SK-N-SH (cell line): ENCODE measurements at regions not wholly inside any gene's neighbourhood (a gene's known extent, or its start where the extent isn't known, plus 50 kb on each side); places are given as distances from the start of the nearest gene placed in this dataset.

ENCODE experiments used
- CTCF ChIA-PET: fragments of 300-600, 350-600 bp; formaldehyde crosslinking; extraction: SDS; loops from one replicate; lab custom pipeline; 2021; lab: Yijun Ruan, JAX
- POLR2A ChIA-PET: fragments of 350-600 bp; sonication (Branson Sonifier 250); formaldehyde crosslinking; extraction: SDS; loops from one replicate; lab custom pipeline; 2020; ENCODE audit warnings: antibody characterized with exemption, inconsistent platforms; lab: Yijun Ruan, JAX
- DNase-seq: peaks from one replicate; pipeline ENCODE4 v3.0.0; 2012
- H2AFZ ChIP-seq: fragments of 200-600 bp; sonication (generic); 2 replicates; pipeline ENCODE4 v1.8.1; 2016; ENCODE audit warnings: antibody characterized with exemption, mild to moderate bottlenecking, low read depth
- H3F3A ChIP-seq: fragments of 200-600 bp; sonication (generic); replicated peaks from 2 replicates; pipeline ENCODE3; 2016; ENCODE audit warnings: antibody characterized with exemption, mild to moderate bottlenecking; ENCODE audit not compliant: insufficient read depth
- H3K27ac ChIP-seq, 2 experiments: fragments of 200-500 bp in 1 of 2; fragments of 200-600 bp in 1 of 2; sonication (Bioruptor generic) in 1 of 2; sonication (generic), shearing (Covaris generic) in 1 of 2; 2 replicates each; pipeline versions ENCODE4 v1.5.1 to v1.6.1; 2014 to 2016; ENCODE audit warnings: low read depth in 2 of 2, inconsistent platforms in 1 of 2, low read length in 1 of 2, mild to moderate bottlenecking in 1 of 2, mixed read lengths in 1 of 2
- H3K27me3 ChIP-seq: fragments of 200-600 bp; sonication (generic), shearing (Covaris generic); 2 replicates; pipeline ENCODE4 v1.6.1; 2016; ENCODE audit warnings: mixed run types; ENCODE audit not compliant: insufficient read depth
- H3K36me3 ChIP-seq, 2 experiments: fragments of 200-500 bp in 1 of 2; fragments of 200-600 bp in 1 of 2; sonication (Bioruptor generic) in 1 of 2; sonication (generic) in 1 of 2; replicated peaks in 1 of 2; 2 replicates each; pipeline versions ENCODE3 to v1.5.1; 2014 to 2016; ENCODE audit warnings: low read length in 1 of 2, mild to moderate bottlenecking in 1 of 2; ENCODE audit not compliant: insufficient read depth in 2 of 2, control insufficient read depth in 1 of 2
- H3K4me1 ChIP-seq, 2 experiments: fragments of 200-500 bp in 1 of 2; fragments of 200-600 bp in 1 of 2; sonication (Bioruptor generic) in 1 of 2; sonication (generic), shearing (Covaris generic) in 1 of 2; 2 replicates each; pipeline versions ENCODE4 v1.5.1 to v1.6.1; 2014 to 2016; ENCODE audit warnings: low read depth in 1 of 2, low read length in 1 of 2, mixed run types in 1 of 2; ENCODE audit not compliant: insufficient read depth in 2 of 2, control insufficient read depth in 1 of 2
- H3K4me2 ChIP-seq: fragments of 200-600 bp; sonication (generic), shearing (Covaris generic); 2 replicates; pipeline ENCODE4 v1.6.1; 2017; ENCODE audit warnings: mixed run types
- H3K4me3 ChIP-seq, 2 experiments: fragments of 200-500 bp in 1 of 2; fragments of 200-600 bp in 1 of 2; sonication (Bioruptor generic) in 1 of 2; sonication (generic), shearing (Covaris generic) in 1 of 2; 2 replicates each; pipeline versions ENCODE4 v1.5.1 to v1.8.1; 2014 to 2016; ENCODE audit warnings: low read depth in 2 of 2, inconsistent platforms in 1 of 2, low read length in 1 of 2, mild to moderate bottlenecking in 1 of 2, mixed read lengths in 1 of 2, moderate library complexity in 1 of 2
- H3K79me2 ChIP-seq: fragments of 200-600 bp; sonication (generic); 2 replicates; pipeline ENCODE4 v1.8.1; 2017; ENCODE audit warnings: mild to moderate bottlenecking; ENCODE audit not compliant: insufficient read depth
- H3K9ac ChIP-seq: fragments of 200-600 bp; sonication (generic); 2 replicates; pipeline ENCODE4 v1.6.1; 2017; ENCODE audit warnings: mixed run types
- H3K9me2 ChIP-seq: fragments of 200-600 bp; sonication (generic); 2 replicates; pipeline ENCODE4 v1.6.1; 2017; ENCODE audit warnings: mixed run types
- H3K9me3 ChIP-seq: fragments of 200-600 bp; sonication (generic); 2 replicates; pipeline ENCODE4 v1.6.1; 2017; ENCODE audit warnings: mixed run types, mild to moderate bottlenecking, moderate library complexity
- H4K20me1 ChIP-seq: fragments of 200-600 bp; sonication (generic); 2 replicates; pipeline ENCODE4 v1.6.1; 2017; ENCODE audit warnings: mild to moderate bottlenecking, mixed run types; ENCODE audit not compliant: insufficient read depth
- FOXM1 ChIP-seq: IDR thresholded peaks from 2 replicates; pipeline ENCODE4 v1.4.0; 2012; ENCODE audit warnings: low read depth, mild to moderate bottlenecking
- MEF2A ChIP-seq: IDR thresholded peaks from 2 replicates; pipeline ENCODE4 v1.4.0; 2012; ENCODE audit warnings: low read depth, borderline replicate concordance
- MXI1 ChIP-seq: IDR thresholded peaks from 2 replicates; pipeline ENCODE4 v1.6.1; 2012; ENCODE audit warnings: mild to moderate bottlenecking, low read depth, low read length, improper control_type of control experiment
- RAD21 ChIP-seq: IDR thresholded peaks from 2 replicates; pipeline ENCODE4 v1.6.1; 2012; ENCODE audit warnings: mild to moderate bottlenecking, low read length
- RCOR1 ChIP-seq: fragments of 150-350 bp; IDR thresholded peaks from 2 replicates; pipeline ENCODE4 v1.6.1; 2017; ENCODE audit warnings: antibody characterized with exemption, low read length
- RXRA ChIP-seq: IDR thresholded peaks from 2 replicates; pipeline ENCODE4 v1.4.0; 2012; ENCODE audit warnings: low read depth, mild to moderate bottlenecking, borderline replicate concordance
- SIN3A ChIP-seq: IDR thresholded peaks from 2 replicates; pipeline ENCODE4 v1.6.1; 2012; ENCODE audit warnings: low read depth, mild to moderate bottlenecking, low read length, moderate library complexity, borderline replicate concordance
- TAF1 ChIP-seq: IDR thresholded peaks from 2 replicates; pipeline ENCODE4 v1.6.1; 2012; ENCODE audit warnings: low read depth, mild to moderate bottlenecking, low read length, moderate library complexity, borderline replicate concordance
- TCF12 ChIP-seq: IDR thresholded peaks from 2 replicates; pipeline ENCODE4 v1.4.0; 2012
- WGBS: methylation state at CpG from one replicate; pipeline ENCODE4 v1.1.6; 2017; ENCODE audit warnings: low lambda C conversion rate; 5-methylcytosine and 5-hydroxymethylcytosine counted together
- TF ChIP-seq, protein P1 (sequence below): fragments of 200-600 bp; sonication (generic); IDR thresholded peaks from 2 replicates; pipeline ENCODE4 v1.6.1; 2017; ENCODE audit warnings: antibody characterized with exemption, mild to moderate bottlenecking, moderate library complexity
- TF ChIP-seq, protein P2 (sequence below): IDR thresholded peaks from 2 replicates; pipeline ENCODE4 v1.4.0; 2012; ENCODE audit warnings: low read depth, borderline replicate concordance
- TF ChIP-seq, protein P3 (sequence below): IDR thresholded peaks from 2 replicates; pipeline ENCODE4 v1.4.0; 2012; ENCODE audit warnings: low read depth

DNA sequence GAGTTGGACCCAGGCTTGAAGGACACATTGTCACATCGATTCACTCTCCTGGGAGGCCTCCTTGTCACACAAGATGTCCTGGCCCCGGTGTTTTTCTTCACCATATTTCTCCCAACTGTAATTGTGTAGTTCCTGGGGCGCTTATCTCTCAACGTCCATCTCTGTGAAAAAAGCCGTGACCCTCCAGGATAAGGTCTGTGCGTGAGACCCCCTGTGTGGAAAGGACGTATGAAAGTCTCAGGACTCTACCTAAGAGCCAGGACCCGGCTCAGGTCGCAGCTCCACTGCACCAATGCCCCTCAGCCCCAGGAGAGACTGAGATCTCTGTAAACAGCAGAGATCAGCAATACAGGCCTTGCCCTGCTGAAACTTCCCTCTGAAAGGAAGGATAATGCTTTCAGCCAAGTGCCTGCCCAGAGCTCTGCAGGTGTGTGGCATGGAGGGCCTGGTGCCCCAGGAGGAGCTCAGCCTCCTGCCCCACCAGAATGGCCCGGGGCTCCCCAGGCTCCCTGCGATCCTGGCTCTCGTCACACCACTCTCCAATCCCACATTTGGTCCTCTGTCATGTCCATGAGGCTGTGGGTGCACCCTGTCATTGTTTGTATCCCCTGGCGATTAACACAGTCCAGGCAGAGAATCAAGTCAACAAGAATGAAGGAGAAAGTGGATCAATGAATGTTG lies 119.2 kb upstream of the TMEM45B start:
- ChIA-PET CTCF (interaction anchor here (0.8 to 1.6 kb wide), 11 partner anchors 12 to 335 kb away, joined by 3 to 10 read pairs (median 4); no protein-coding TSS in a partner anchor), POLR2A (no interaction called here)
- Histone ChIP-seq H3K9me2 (no peaks in the 10 kb centered on the region), H3K4me2 (no peak overlapping the region), H3K9ac (no peak overlapping the region), H3K27ac (no peak overlapping the region), H3K27me3 (no peaks in the 10 kb centered on the region), H3F3A (no peaks in the 10 kb centered on the region), H3K9me3 (no peaks in the 10 kb centered on the region), H3K4me3 (no peak overlapping the region), H3K4me1 (peaks cover 0 to 4% of the 10 kb centered on the region in 2 experiments; a peak in 2 of 4 replicates), H3K79me2 (no peaks in the 10 kb centered on the region), H2AFZ (no peak overlapping the region), H3K36me3 (no peaks in the 10 kb centered on the region), H4K20me1 (no peaks in the 10 kb centered on the region)
- TF ChIP-seq, protein P1, sequence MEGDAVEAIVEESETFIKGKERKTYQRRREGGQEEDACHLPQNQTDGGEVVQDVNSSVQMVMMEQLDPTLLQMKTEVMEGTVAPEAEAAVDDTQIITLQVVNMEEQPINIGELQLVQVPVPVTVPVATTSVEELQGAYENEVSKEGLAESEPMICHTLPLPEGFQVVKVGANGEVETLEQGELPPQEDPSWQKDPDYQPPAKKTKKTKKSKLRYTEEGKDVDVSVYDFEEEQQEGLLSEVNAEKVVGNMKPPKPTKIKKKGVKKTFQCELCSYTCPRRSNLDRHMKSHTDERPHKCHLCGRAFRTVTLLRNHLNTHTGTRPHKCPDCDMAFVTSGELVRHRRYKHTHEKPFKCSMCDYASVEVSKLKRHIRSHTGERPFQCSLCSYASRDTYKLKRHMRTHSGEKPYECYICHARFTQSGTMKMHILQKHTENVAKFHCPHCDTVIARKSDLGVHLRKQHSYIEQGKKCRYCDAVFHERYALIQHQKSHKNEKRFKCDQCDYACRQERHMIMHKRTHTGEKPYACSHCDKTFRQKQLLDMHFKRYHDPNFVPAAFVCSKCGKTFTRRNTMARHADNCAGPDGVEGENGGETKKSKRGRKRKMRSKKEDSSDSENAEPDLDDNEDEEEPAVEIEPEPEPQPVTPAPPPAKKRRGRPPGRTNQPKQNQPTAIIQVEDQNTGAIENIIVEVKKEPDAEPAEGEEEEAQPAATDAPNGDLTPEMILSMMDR: no peak
- TF ChIP-seq MXI1 (no peak), TAF1 (no peak), MEF2A (no peak), SIN3A (no peak), RAD21 (no peak), FOXM1 (no peak), RCOR1 (no peak)
- 48% methylated on average over 13 of the region's 13 CpGs for WGBS
- DNase-seq: no peak

DNA sequence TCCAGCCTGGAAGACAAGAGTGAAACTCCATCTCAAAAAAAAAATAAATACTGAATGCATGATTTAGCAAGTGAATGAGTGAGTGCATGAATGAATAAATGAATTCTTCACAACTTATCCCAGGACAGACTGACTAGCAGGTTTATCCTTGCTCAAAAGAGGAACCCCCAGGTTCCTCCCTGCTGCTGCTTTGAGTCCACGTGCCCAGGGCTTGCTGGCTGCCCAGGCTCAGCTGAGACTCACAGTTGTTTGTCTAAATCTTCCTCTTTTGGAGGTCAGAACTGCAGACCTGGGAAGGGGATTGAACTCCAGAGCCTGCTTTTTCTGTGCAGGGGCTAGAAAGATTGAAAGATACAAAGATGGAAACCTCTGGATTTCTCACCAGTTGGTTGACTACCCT lies 117.4 kb upstream of the TMEM45B start:
- ChIA-PET POLR2A (no interaction called here), CTCF (interaction anchor here (0.8 kb wide), 1 partner anchor 334 kb away, joined by 3 read pairs; no protein-coding TSS in a partner anchor)
- H3K9ac ChIP-seq: no peak overlapping the region
- no peaks in the 10 kb centered on the region for H3K9me2 ChIP-seq
- no peak for DNase-seq
- H4K20me1 ChIP-seq: no peaks in the 10 kb centered on the region
- H3K4me2 ChIP-seq: no peak overlapping the region
- H3K4me1 ChIP-seq: peaks cover 0 to 4% of the 10 kb centered on the region in 2 experiments; a peak in 2 of 4 replicates
- no peak overlapping the region for H3K4me3 ChIP-seq
- no peaks in the 10 kb centered on the region; the same call in 1 of the 2 replicates for H3K27me3 ChIP-seq
- WGBS: 29% methylated on average over 1 of the region's 1 CpG
- no peaks in the 10 kb centered on the region for H3K79me2 ChIP-seq
- no peak overlapping the region for H2AFZ ChIP-seq
- no peak overlapping the region for H3K27ac ChIP-seq
- TF ChIP-seq TCF12: no peak
- TF ChIP-seq FOXM1: no peak
- TF ChIP-seq, protein P2, sequence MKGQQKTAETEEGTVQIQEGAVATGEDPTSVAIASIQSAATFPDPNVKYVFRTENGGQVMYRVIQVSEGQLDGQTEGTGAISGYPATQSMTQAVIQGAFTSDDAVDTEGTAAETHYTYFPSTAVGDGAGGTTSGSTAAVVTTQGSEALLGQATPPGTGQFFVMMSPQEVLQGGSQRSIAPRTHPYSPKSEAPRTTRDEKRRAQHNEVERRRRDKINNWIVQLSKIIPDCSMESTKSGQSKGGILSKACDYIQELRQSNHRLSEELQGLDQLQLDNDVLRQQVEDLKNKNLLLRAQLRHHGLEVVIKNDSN: no peak
- no peak for TF ChIP-seq RXRA
- no peak for TF ChIP-seq RAD21
- TF ChIP-seq, protein P3, sequence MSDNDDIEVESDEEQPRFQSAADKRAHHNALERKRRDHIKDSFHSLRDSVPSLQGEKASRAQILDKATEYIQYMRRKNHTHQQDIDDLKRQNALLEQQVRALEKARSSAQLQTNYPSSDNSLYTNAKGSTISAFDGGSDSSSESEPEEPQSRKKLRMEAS: no peak
- H3K36me3 ChIP-seq: no peaks in the 10 kb centered on the region
- H3K9me3 ChIP-seq: no peaks in the 10 kb centered on the region
- no peaks in the 10 kb centered on the region for H3F3A ChIP-seq
